Stimulated activated naive CD8-positive, alpha-beta T cell treated with anti-CD3 and anti-CD28 coated beads, Interleukin-15, Interleukin-2, amounts not matched to agents 100 U/mL and 50 U/mL, for 24 hours (primary cell): ENCODE measurements at regions not wholly inside any gene's neighbourhood (a gene's known extent, or its start where the extent isn't known, plus 50 kb on each side); places are given as distances from the start of the nearest gene placed in this dataset.

Experiments
- ATAC-seq: fragments of 150-1000 bp; cut with Tn5 transposase; one replicate; pipeline ENCODE4 v1.10.0; 2021
- DNase-seq: peaks from one replicate; pipeline ENCODE4 v3.0.0; 2021

- ATAC-seq (no peak), DNase-seq (no peak)
Observed at GRCh38 chr2:38509947-38510326, 92.8 kb downstream of the HNRNPLL start.

DNA sequence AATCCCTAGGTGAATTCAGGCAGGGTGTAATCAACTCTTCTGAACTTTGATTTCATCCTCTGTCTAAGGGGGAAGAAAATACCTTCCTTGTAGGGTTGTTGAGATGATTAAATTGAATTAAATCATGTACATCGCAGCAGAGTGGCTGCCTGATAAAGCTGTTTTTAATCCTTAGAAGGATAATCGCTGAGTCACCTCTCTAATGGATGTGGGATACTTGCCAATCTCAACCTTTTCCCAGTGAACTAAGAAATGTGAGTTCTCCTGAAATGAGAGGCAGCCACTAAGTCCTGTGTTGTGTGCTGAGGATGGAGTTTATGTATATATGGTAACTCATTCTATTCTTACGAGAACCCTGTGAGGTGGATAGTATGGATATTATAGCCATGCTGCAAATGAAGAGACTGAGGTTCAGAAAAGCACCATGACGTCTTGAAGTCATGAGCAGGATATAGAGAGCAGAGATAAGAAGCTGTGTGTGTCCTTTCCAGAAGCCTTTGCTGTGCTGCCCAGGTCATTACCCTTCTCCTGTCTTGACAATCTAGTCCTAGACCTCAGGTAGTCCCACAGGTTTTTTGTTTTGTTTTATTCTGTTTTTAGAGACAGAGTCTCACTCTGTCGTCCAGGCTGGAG lies 93.3 kb downstream of the HNRNPLL start:
- no peak for DNase-seq

DNA sequence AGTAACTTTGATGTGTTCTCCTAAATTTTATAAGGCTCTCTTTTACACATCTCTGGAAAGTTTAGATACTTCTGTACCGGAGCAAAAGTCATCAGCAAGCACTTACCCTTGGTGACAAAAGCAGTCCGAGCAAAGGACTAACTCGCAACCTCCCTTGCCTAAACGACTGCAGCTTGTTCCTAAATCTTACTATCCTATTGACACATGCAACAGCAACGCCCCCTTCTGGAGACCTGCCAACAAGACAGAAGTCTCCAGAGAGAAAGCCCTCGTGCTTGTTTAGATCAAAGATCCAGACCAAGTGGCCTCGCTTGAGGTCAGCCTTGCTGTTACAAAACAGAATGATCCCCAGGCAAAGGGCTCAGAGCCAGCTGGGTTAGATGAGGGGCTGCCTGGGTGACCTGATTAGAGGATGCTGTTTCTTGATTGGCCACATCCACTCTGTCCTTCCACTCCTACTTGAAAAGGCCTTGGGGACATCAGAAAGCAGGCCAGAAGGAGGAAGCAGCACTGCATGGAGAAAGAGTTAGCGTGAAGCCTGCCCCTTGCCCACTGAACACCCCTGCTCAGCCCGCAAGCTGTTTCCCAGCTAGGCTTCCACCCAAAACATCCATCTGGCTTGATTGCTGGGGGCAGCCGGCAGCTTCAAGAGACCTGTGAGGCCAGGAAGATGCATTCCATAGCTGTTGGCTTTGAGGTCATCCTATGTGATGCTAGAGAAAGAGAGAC lies 94.3 kb downstream of the HNRNPLL start:
- DNase-seq (peak; percentile 85), ATAC-seq (peak; percentile 76)

More for the DNA sequence above, 93.3 kb downstream of the HNRNPLL start:
- no peak for ATAC-seq

GRCh38 chr2:38507712-38508111 lies 95.0 kb downstream of the HNRNPLL start:
- ATAC-seq (no peak), DNase-seq (no peak)

DNA sequence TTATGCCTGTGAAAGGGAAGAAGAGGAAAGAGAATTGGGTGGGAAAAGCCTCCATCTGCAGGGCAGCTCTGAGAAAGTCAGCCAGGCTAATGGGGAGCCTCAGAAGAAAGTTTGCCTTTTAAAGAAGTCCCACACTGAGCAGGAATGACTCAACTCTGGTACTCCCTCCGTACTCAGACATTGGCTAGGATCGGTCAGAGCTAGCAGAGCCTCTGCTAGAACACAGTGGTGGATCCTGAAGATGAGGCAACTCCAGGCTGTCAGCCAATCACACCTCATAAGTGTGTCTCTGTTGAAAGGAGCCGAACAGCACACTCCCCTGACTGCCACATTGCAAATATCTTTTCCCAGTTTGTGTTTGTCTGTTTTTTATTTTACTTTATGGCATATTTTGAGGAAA lies 96.9 kb downstream of the HNRNPLL start:
- ATAC-seq (peak; percentile 43), DNase-seq (no peak)

GRCh38 chr2:38504169-38504568 lies 98.6 kb downstream of the HNRNPLL start:
- DNase-seq (no peak), ATAC-seq (no peak)

GRCh38 chr2:38502107-38502506 lies 100.6 kb downstream of the HNRNPLL start:
- DNase-seq (no peak), ATAC-seq (no peak)

- ATAC-seq (no peak), DNase-seq (no peak)
Observed at GRCh38 chr2:38500283-38500634, 102.5 kb downstream of the HNRNPLL start.

- DNase-seq: no peak
- no peak for ATAC-seq
Observed at GRCh38 chr2:38499548-38500282, 103.0 kb downstream of the HNRNPLL start.

DNA sequence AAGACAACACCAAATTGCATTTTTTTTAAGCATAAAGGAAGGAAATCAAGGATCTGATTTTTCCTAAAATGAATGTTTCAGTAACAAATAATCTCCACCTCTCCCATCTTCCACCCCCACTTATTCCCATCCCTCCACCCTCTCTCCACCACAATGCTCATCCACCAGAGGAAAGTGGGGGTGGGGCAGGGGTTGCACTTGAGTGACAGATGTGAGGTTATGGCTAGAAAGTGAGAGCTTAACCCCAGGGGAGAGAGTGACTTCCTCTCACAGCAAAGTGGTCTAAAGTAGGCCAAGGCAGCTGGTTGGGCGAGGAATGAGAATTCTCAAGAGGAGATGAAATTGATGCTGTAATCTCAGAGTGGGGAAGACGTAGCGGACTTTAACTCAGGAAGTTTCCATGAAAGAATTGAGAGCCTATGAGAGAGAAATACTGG lies 104.7 kb downstream of the HNRNPLL start:
- no peak for ATAC-seq
- no peak for DNase-seq

- ATAC-seq (no peak), DNase-seq (no peak)
Observed at GRCh38 chr2:38497670-38498037, 105.1 kb downstream of the HNRNPLL start.

GRCh38 chr2:38496927-38497669 lies 105.6 kb downstream of the HNRNPLL start:
- no peak for DNase-seq
- no peak for ATAC-seq

GRCh38 chr2:38495880-38496279 lies 106.8 kb downstream of the HNRNPLL start:
- DNase-seq (no peak), ATAC-seq (no peak)

GRCh38 chr2:38494394-38494793 lies 108.3 kb downstream of the HNRNPLL start:
- ATAC-seq (no peak), DNase-seq (no peak)

DNA sequence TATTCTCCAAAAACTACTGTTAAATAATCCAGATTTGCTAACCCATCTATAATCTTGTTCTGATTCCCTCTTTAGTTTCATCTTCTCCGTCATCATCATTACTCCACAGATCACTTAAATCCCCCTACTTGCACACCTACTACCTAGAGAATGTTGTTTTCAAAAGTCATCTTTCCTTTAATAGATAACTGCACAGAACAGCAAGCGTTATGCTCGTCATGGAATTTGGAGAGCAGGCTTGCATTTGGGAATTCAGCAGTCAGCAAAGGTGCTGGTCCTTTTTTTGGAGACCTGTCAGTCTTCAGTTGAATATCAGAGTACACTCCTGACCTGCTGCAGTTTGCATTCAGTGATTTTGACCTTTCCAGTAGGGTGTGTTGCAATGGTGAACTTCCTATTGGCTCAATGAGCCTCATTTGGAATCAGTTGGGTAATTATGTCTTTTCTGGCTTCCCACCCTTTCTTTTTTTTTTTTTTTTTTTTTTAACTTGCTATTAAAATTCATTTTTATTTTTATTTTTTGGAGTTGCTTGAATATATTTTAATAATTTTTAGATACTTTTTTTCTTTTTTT lies 110.6 kb downstream of the HNRNPLL start:
- DNase-seq: no peak
- ATAC-seq: no peak

DNA sequence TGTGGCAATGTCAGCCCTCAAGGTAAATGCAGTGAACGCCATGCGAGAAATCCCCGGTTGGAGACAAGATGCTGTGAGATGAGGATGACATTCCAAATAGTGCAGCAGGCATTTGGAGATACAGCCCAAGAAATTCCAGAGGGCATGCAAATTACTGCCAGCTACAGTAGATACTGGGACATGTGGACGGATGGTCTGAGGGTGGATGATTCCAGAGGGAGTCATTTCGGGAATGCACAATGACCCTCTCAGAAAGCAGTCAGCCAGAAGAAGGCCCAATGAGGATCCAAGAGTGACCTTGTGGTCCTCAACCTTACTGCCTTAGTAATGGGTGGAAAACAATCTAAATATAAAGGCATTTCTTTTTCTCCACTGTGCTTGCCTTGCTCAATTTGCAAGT lies 111.3 kb downstream of the HNRNPLL start:
- ATAC-seq (no peak), DNase-seq (no peak)

DNA sequence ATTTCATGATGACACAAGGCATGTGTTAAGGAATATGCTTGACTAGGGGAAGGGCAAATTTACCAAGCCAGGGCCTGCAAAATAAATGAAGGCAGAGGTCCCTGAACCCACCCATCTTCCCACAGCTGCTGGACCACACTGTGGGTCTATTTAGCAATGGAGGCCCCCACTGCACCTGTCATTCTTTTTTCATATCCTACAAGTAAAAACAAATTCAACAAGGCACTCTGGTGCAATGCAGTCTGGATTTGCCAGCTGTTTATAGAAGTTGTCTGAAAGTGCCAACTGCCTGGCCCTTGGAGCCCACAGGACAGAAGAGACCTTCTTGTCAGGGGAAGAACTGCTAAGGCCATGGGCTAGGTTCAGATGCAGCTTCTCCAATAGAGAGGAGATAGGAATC lies 112.8 kb upstream of the ATL2 start:
- no peak for ATAC-seq
- no peak for DNase-seq

GRCh38 chr2:38487852-38488251 lies 110.8 kb upstream of the ATL2 start:
- ATAC-seq: no peak
- DNase-seq: no peak

GRCh38 chr2:38486213-38487026 lies 109.3 kb upstream of the ATL2 start:
- DNase-seq (no peak), ATAC-seq (no peak)

DNA sequence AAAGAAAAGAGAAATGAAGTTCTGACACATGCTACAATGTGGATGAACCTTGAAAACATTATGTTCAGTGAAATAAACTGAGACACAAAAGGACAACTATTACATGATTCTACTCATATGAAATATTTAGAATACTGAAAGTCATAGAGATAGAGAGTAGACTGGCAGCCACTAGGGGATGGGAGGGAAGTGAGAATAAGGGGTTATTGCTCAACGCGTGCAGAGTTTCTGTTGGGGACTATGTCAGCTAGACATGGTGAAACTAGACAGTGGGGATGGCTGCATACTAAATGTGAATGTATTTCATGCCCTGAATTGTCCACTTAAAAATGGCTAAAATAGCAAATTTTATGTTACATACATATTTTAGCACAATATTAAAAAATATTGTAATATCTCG lies 108.7 kb upstream of the ATL2 start:
- DNase-seq (no peak), ATAC-seq (no peak)

GRCh38 chr2:38484957-38485356 lies 107.9 kb upstream of the ATL2 start:
- no peak for ATAC-seq
- DNase-seq: no peak
